Karpas-422 (cell line): ENCODE measurements at regions not wholly inside any gene's neighbourhood (a gene's known extent, or its start where the extent isn't known, plus 50 kb on each side); places are given as distances from the start of the nearest gene placed in this dataset. TPM values are rescaled to one million over a fixed set of nuclear protein-coding genes. Genes with fewer than 3 reads are reported as not detected.

Source experiments
- DNase-seq: peaks from one replicate; pipeline ENCODE4 v3.0.0-alpha.2; 2015
- H2AFZ ChIP-seq: fragments of 200-600 bp; sonication (generic); 2 replicates; pipeline ENCODE4 v1.6.1; 2014; ENCODE audit warnings: antibody characterized with exemption, low read length, mixed read lengths
- H3K27ac ChIP-seq: fragments of 200-600 bp; sonication (generic); 2 replicates; pipeline ENCODE4 v1.5.1; 2014; ENCODE audit warnings: mild to moderate bottlenecking, low read length, moderate library complexity
- H3K27me3 ChIP-seq: fragments of 200-600 bp; sonication (generic); 2 replicates; pipeline ENCODE4 v1.6.1; 2014; ENCODE audit warnings: low read length, mixed read lengths
- H3K36me3 ChIP-seq: fragments of 200-600 bp; sonication (generic); 2 replicates; pipeline ENCODE4 v1.6.1; 2014; ENCODE audit warnings: low read length, mixed read lengths; ENCODE audit not compliant: insufficient read depth
- H3K4me1 ChIP-seq: fragments of 200-600 bp; sonication (generic); 2 replicates; pipeline ENCODE4 v1.6.1; 2014; ENCODE audit warnings: mild to moderate bottlenecking, low read length, mixed read lengths
- H3K4me2 ChIP-seq: fragments of 200-600 bp; sonication (generic); 2 replicates; pipeline ENCODE4 v1.6.1; 2014; ENCODE audit warnings: low read length, low read depth, mild to moderate bottlenecking; ENCODE audit not compliant: poor library complexity, severe bottlenecking
- H3K4me3 ChIP-seq: fragments of 200-600 bp; sonication (generic); 2 replicates; pipeline ENCODE4 v1.5.1; 2014; ENCODE audit warnings: mild to moderate bottlenecking, antibody characterized with exemption, low read length, mixed read lengths
- H3K79me2 ChIP-seq: fragments of 200-600 bp; sonication (generic); 2 replicates; pipeline ENCODE4 v1.6.1; 2014; ENCODE audit warnings: mild to moderate bottlenecking, low read length, mixed read lengths
- H3K9ac ChIP-seq: fragments of 200-600 bp; sonication (generic); 2 replicates; pipeline ENCODE4 v1.6.0; 2014; ENCODE audit warnings: low read length
- H3K9me2 ChIP-seq: fragments of 200-600 bp; sonication (generic), shearing (Covaris generic); replicated peaks from 2 replicates; pipeline ENCODE4 v1.6.0; 2014; ENCODE audit warnings: mild to moderate bottlenecking, low read length, moderate library complexity; ENCODE audit not compliant: insufficient read depth
- H3K9me3 ChIP-seq: fragments of 300-700, 200-600 bp; sonication (generic); 2 replicates; pipeline ENCODE4 v1.6.1; 2014; ENCODE audit warnings: low read length, mixed read lengths
- H4K20me1 ChIP-seq: fragments of 200-600 bp; sonication (generic); 2 replicates; pipeline ENCODE4 v1.6.1; 2014; ENCODE audit warnings: mild to moderate bottlenecking, antibody characterized with exemption, low read length, low read depth; ENCODE audit not compliant: insufficient read depth
- small RNA-seq: library from RNA; depleted of rRNA; stranded (forward); fragments of <200 nt; gene quantifications from one replicate; pipeline ENCODE3, GENCODE V24; 2014

DNA sequence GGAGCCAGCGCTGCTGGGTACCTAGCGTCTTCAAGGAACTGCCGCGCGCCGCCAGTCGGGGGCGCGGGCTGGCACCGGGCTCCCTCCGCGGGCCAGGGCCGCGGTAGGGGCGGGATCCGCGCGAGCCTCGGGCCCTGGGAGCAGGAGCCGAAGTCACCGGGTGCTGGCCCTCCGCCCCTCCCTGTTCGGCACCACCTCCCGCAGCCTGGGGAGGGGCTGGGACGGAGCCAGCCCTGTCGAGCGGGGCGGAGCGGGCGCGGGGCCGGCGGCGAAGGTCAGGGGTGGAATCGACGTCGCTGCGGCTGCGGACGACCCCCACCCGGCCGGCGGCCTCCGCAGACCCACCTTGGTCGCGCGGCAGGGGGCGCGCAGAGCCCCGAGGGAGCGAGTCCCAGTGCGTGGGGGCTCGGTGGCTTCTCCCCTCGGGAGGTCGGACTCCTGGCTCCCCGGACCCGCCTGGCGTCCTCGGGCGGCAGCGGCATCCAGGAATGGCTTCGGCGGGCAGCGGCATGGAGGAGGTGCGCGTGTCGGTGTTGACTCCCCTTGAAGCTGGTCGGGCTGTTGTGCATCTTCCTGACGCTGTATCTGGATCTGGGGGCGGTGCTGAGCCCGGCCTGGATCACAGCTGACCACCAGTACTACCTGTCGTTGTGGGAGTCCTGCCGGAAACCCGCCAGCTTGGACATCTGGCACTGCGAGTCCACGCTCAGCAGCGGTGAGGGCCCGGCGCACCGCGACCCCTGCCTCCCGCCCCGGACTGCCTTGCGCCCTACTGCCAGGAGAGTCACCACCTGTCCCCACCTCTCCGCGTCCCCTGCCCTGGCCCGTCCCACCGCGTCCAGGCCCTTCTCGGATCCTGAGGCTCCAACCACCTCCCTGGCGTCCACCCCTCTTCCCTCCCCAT lies 50.5 kb upstream of the FAM47C start:
- Histone ChIP-seq H3K27me3 (no peaks in the 10 kb centered on the region), H4K20me1 (no peaks in the 10 kb centered on the region), H3K9me3 (peaks cover 8% of the 10 kb centered on the region; the same call in 1 of the 2 replicates), H3K4me1 (no peaks in the 10 kb centered on the region), H3K4me2 (no peak overlapping the region), H3K9me2 (no peaks in the 10 kb centered on the region), H3K36me3 (no peaks in the 10 kb centered on the region), H3K4me3 (no peak overlapping the region), H3K27ac (no peak overlapping the region), H3K79me2 (no peaks in the 10 kb centered on the region), H3K9ac (no peak overlapping the region), H2AFZ (no peak overlapping the region)
- DNase-seq: no peak

Small RNAs in the stretch of these regions (small RNA-seq; reads per million reads assigned to genes)
- gene BX842568.4: not detected
